GM21717 (cell line): ENCODE measurements at regions not wholly inside any gene's neighbourhood (a gene's known extent, or its start where the extent isn't known, plus 50 kb on each side); places are given as distances from the start of the nearest gene placed in this dataset.
"Not testable (repeated sequence)": the region's sequence is repeated elsewhere in the genome, so short reads cannot be mapped to it uniquely, and the experiment has no call there.

Experiments used
- ATAC-seq: cut with Tn5 transposase; IDR thresholded peaks from one replicate; pipeline ENCODE4 v1.9.1; 2021; ENCODE audit warnings: mild to moderate bottlenecking, moderate library complexity; ENCODE audit not compliant: unreplicated experiment

- ATAC-seq = no peak
Observed at GRCh38 chr2:104904889-104905288, 51.0 kb downstream of the POU3F3 start.

GRCh38 chr2:104909317-104909716 lies 55.4 kb downstream of the POU3F3 start:
- ATAC-seq = no peak

DNA sequence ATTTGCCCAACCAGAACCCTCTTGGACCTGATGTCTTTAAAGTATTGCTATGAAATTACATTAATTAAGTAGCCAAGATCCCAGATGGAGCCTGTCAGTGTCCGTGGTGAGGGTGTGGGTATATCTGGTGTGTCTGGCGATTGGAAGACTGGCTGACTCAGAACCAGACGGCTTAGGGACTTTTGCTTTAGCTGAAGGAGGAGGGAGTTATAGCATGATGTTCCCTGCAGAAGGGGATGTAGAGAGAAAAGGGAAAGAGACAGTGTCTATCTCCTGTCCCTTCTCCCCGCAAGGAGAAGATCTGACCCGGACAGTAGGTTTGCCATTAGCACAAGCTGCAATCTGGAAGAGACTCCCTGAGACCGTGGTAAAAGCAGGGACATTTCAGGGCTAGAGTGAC lies 60.6 kb downstream of the POU3F3 start:
- ATAC-seq = peak; percentile 59

GRCh38 chr2:104915107-104915793 lies 61.3 kb downstream of the POU3F3 start:
- ATAC-seq = no peak

- no peak for ATAC-seq
Observed at GRCh38 chr2:104919127-104919526, 65.2 kb downstream of the POU3F3 start.

GRCh38 chr2:104923665-104924064 lies 69.8 kb downstream of the POU3F3 start:
- no peak for ATAC-seq

- ATAC-seq = no peak
Observed at GRCh38 chr2:104929663-104930062, 75.7 kb downstream of the POU3F3 start.

DNA sequence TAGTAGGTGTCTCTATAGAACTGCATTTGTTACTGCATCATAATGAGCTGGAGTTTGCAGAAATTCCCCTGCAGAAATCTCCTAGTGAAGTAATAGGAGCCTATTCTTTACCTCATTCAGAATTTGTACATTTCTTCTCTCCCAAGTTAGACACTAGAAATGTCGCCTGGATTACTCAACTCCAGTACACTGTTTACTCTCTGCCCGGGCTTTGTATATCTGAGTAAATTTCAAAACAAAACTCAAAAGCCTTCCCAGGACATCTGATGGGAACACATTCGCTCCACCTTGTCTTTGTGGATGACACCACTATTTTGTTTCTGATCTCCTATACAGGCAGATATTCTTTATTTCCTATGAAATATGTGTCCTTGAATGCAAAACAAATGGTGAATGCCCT lies 76.8 kb downstream of the POU3F3 start:
- no peak for ATAC-seq

DNA sequence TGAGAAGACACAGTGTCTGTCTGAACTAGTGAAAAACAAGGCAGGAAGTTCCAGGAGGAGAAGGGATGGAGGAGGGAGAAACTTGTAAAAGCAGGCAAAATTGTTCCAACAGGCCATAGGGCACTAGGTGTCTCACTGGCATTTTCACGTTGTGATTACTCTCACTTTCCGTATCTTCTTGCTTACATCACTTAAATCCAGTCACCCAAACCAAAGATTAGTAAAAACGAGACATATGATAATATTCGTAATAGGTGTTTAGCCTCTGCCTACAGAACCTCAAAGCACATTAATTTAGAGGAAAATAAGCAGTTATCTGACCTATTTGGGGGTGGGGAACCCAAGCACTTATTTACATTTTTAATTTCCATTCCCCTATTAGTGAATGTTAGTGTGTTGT lies 78.3 kb downstream of the POU3F3 start:
- ATAC-seq = no peak

GRCh38 chr2:104933151-104933917 lies 79.4 kb downstream of the POU3F3 start:
- no peak for ATAC-seq

- ATAC-seq = no peak
Observed at GRCh38 chr2:104936527-104936926, 82.6 kb downstream of the POU3F3 start.

DNA sequence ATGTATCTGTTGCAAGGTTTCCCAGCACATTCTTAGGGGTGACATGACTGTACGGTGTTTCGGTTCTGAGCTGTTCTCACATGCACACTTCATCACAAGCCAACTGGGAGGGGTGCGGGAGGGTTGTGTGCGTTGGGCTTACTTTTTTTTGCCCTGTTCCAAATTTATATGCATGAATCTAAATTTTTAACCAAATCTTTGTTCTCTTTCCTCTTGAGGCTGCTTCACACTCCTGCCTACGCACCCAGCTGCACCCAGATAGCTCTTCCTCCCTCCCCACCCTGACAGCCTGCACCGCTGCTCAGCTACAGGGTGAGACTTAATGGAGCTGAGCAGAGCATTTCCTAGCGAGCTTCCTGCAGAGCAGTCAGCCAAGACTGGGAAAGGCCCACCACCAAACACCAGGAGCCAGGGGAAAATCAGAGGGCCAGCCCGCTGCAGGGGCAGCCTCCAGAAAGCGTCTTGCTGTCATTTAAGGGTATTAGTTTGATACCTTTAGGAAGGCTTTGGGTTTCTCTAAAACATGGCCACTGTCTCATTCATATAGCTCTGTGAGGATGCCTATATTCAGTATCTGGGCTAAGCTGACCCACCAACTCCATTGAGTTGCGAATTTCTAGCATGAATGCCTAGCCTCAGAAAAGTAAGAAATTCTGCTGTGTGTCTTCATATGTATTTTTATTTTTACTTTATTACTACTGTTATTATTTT lies 84.5 kb downstream of the POU3F3 start:
- ATAC-seq = peak; percentile 80

- ATAC-seq = no peak
Observed at GRCh38 chr2:104939570-104940217, 85.8 kb downstream of the POU3F3 start.

DNA sequence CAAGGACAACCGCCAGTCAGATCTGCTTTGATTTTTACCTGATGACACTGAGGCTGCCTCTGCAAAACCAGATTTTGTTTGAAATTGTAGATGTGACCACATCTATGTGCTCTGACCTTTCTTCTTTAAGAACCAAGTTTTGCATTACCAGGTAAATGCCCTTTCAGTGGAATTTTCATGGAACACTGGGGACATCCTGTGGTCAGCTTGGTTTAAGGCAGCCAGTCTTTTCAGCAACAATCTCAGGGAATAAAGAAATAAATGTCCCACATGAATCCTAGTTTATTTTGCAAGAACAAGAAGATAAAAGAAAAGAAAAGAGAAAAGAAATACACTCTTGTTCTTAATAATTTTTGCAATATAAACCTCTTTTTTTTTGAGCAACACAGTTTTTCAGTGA lies 90.6 kb downstream of the POU3F3 start:
- no peak for ATAC-seq

DNA sequence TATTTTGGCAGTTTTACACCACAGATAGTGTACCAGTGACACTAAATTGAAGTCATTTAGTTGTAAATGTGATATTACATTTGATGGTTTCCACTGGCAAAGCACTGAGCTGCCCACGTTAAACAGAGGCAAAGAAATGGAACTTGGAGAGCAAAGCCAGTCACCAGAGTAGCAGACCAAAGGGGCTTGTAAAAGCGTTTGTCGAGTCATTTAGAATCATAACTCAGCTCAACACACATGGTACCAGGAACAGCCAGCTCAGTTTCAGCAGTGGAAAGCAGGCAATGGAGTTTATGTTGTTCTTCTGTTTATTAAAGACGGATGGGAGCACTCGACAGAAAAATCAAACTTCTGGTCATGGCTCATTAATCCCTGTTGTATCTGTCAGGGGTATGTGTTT lies 91.2 kb downstream of the POU3F3 start:
- no peak for ATAC-seq

DNA sequence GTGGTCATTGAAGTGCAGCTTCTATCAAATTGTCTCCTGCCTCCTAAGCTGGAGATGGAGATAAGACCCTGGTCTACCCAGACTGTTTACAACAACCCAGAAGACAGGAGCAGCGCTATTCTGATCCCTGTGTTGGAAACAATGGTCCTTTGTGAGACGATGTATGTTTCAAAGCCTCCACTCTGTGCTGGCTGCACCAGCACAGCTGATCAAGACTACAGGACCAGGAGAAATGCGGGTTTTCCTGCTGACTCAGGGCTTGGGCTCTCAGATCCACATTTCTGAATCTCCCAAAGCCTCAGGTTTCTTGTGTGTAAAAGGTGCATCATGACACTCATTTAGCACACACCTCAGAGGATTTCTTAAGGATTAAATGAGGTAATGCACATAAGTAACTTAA lies 92.0 kb downstream of the POU3F3 start:
- no peak for ATAC-seq

DNA sequence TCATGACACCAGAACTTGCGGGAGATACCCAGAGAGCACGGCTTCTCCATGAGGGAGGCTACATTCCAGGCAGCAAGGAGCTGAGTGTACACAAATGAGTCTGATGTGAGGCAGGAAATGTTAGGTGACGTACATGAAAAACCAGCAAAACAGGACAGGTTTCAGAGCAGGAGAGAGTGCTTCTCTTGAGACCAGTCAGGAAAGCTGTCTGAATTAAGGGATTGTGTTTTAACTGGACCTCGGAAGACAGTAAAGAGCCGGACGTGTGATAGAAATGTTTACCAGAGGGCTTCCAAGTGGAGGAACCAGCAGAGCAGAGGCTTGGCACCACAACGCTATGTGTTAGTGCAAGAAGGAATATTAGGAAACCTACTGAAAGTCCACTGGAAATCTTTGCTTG lies 90.4 kb upstream of the MRPS9 start:
- ATAC-seq = not testable (repeated sequence)

DNA sequence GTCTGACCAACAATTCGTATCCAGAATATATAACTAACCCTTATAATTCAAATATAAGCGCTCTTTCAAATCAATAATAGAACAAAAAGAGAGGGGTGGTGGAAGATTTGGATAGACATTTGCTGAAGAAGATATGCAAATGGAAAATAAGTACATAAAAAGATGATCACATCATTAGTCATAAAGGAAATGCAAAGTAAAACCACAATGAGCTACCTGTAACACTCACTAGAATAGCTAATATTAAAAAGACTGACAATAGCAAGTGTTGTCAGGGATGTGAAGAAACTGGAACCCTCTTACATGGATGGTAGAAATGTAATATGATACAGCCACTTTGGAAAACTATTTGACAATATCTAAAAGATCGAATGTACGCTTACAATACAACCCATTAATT lies 84.9 kb upstream of the MRPS9 start:
- no peak for ATAC-seq

DNA sequence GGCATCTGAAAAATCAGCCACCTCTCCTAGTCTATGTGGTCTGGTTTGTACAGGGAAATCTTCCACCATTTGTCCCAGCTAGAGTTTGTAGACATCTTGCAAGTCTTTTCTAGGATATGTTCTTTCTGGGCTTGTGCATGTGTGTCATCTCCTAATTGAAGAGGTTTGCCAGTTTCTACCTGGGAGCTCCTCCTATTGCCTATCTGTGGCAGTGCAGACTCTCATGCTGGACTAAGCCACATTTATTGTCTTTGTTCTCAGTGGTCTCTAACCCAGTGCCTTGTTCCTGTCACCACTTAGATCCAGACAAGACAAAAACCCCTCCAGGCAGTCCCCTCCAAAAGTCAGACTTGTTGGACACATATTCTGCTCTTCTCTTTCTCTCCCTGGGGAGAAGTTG lies 72.0 kb upstream of the MRPS9 start:
- no peak for ATAC-seq

- no peak for ATAC-seq
Observed at GRCh38 chr2:104969564-104969963, 68.3 kb upstream of the MRPS9 start.

DNA sequence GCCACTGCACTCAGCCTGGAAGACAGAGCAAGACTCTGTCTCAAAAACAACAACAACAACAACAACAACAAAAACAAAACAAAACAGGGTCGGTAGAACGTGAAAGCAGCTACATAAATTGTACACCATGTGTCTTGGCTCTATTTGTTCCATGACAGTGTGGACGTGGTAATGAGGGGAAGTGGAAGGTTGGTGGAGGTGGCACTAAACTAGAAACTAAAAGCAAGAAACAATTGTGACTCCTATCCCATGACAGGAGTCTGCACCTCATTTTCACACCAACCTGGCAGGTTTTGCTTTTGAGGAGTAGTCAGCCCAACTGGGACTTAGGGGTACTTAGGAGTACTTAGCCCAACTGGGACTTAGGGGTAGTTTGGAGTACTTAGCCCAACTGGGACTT lies 62.5 kb upstream of the MRPS9 start:
- no peak for ATAC-seq
